HepG2 (cell line): ENCODE measurements at regions not wholly inside any gene's neighbourhood (a gene's known extent, or its start where the extent isn't known, plus 50 kb on each side); places are given as distances from the start of the nearest gene placed in this dataset.

Source experiments
- ARID4A ChIP-seq: sonication (generic); formaldehyde crosslinking; IDR thresholded peaks from 2 replicates; pipeline ENCODE4 v1.5.0; 2020; ENCODE audit warnings: mild to moderate bottlenecking, missing genetic modification reagents, borderline replicate concordance
- CEBPB ChIP-seq: IDR thresholded peaks from 2 replicates; pipeline ENCODE4 v1.6.1; 2011; ENCODE audit warnings: low read depth, low read length, improper control_type of control experiment, borderline replicate concordance
- FOSL2 ChIP-seq: sonication (generic); formaldehyde crosslinking; IDR thresholded peaks from 2 replicates; pipeline ENCODE4 v1.4.0; 2020; ENCODE audit warnings: missing genetic modification reagents
- MEF2D ChIP-seq: sonication (generic); formaldehyde crosslinking; IDR thresholded peaks from 2 replicates; pipeline ENCODE4 v1.5.1; 2020; ENCODE audit warnings: mild to moderate bottlenecking, missing genetic modification reagents
- NFE2L2 ChIP-seq: fragments of 150-350 bp; IDR thresholded peaks from 2 replicates; pipeline ENCODE4 v1.6.1; 2014; ENCODE audit warnings: low read length
- NFRKB ChIP-seq: fragments of 450-650 bp; IDR thresholded peaks from 2 replicates; pipeline ENCODE4 v1.6.1; 2017
- PLRG1 ChIP-seq: fragments of 450-650 bp; conservative IDR thresholded peaks from 2 replicates; pipeline ENCODE4 v1.6.1; 2016
- ZFP36 ChIP-seq: fragments of 150-350 bp; IDR thresholded peaks from 2 replicates; pipeline ENCODE4 v1.6.1; 2018; ENCODE audit warnings: borderline replicate concordance, low read length, low read depth; ENCODE audit not compliant: partially characterized antibody
- ZNF160 ChIP-seq: sonication (generic); formaldehyde crosslinking; IDR thresholded peaks from 2 replicates; pipeline ENCODE4 v1.8.0; 2022; ENCODE audit warnings: mild to moderate bottlenecking, inconsistent platforms, missing genetic modification reagents
- ZNF253 ChIP-seq: sonication (generic); formaldehyde crosslinking; IDR thresholded peaks from 2 replicates; pipeline ENCODE4 v1.8.0; 2022; ENCODE audit warnings: mild to moderate bottlenecking, missing genetic modification reagents, borderline replicate concordance
- ZNF382 ChIP-seq: sonication (generic); formaldehyde crosslinking; IDR thresholded peaks from 2 replicates; pipeline ENCODE4 v1.5.0; 2020; ENCODE audit warnings: missing genetic modification reagents, mild to moderate bottlenecking, borderline replicate concordance
- ZNF431 ChIP-seq: sonication (generic); formaldehyde crosslinking; IDR thresholded peaks from 2 replicates; pipeline ENCODE4 v1.9.0; 2022; ENCODE audit warnings: missing genetic modification reagents, low read depth, mild to moderate bottlenecking, borderline replicate concordance
- ZNF563 ChIP-seq: sonication (generic); formaldehyde crosslinking; IDR thresholded peaks from 2 replicates; pipeline ENCODE4 v1.8.0; 2022; ENCODE audit warnings: mild to moderate bottlenecking, moderate library complexity, missing genetic modification reagents

- TF ChIP-seq ZNF160 (no peak), MEF2D (no peak), ARID4A (CRISPR knock-in tag) (no peak), CEBPB (peak; percentile 29; the same call in 1 of the 2 replicates), ZNF563 (CRISPR knock-in tag) (peak; percentile 34; the same call in 1 of the 2 replicates), ZNF382 (no peak), ZFP36 (peak; percentile 40), ZNF253 (no peak), NFE2L2 (0 out of 2 replicates have a peak, but pooled peaks have one; percentile 13), NFRKB (no peak), ZNF431 (CRISPR knock-in tag) (no peak), PLRG1 (no peak), FOSL2 (CRISPR knock-in tag) (peak; percentile 73)
Measured at GRCh38 chr17:36869856-36870719, 67.2 kb upstream of the LHX1 start (continued).
